HG03039 (cell line): ENCODE measurements at regions not wholly inside any gene's neighbourhood (a gene's known extent, or its start where the extent isn't known, plus 50 kb on each side); places are given as distances from the start of the nearest gene placed in this dataset.

Experiments used
- ATAC-seq: cut with Tn5 transposase; IDR thresholded peaks from one replicate; pipeline ENCODE4 v1.9.1; 2021; ENCODE audit warnings: mild to moderate bottlenecking, moderate library complexity; ENCODE audit not compliant: unreplicated experiment

- ATAC-seq: no peak
These were observed 1044.8 kb upstream of the SLC10A2 start for GRCh38 chr13:104111031-104111430.

- no peak for ATAC-seq
These were observed 1040.6 kb upstream of the SLC10A2 start for GRCh38 chr13:104106705-104107393.

- ATAC-seq: no peak
These were observed 1039.5 kb upstream of the SLC10A2 start for GRCh38 chr13:104105418-104106355.

- ATAC-seq: no peak
These were observed 1033.5 kb upstream of the SLC10A2 start for GRCh38 chr13:104099750-104100149.

- no peak for ATAC-seq
These were observed 1032.2 kb upstream of the SLC10A2 start for GRCh38 chr13:104098421-104098820.

GRCh38 chr13:104086759-104087158 is 1020.5 kb upstream of the SLC10A2 start:
- ATAC-seq: no peak

- no peak for ATAC-seq
These were observed 1020.0 kb upstream of the SLC10A2 start for GRCh38 chr13:104086210-104086609.

GRCh38 chr13:104085611-104086010 is 1019.4 kb upstream of the SLC10A2 start:
- ATAC-seq: no peak

- ATAC-seq: no peak
These were observed 1008.1 kb upstream of the SLC10A2 start for GRCh38 chr13:104074326-104074725.

- no peak for ATAC-seq
These were observed 1005.6 kb upstream of the SLC10A2 start for GRCh38 chr13:104071806-104072205.

- ATAC-seq: no peak
These were observed 999.1 kb upstream of the SLC10A2 start for GRCh38 chr13:104065328-104065727.

- ATAC-seq: no peak
These were observed 991.6 kb upstream of the SLC10A2 start for GRCh38 chr13:104057861-104058260.

GRCh38 chr13:104045907-104046306 is 979.7 kb upstream of the SLC10A2 start:
- no peak for ATAC-seq

- no peak for ATAC-seq
These were observed 977.0 kb upstream of the SLC10A2 start for GRCh38 chr13:104043184-104043583.

GRCh38 chr13:104034891-104035290 is 968.7 kb upstream of the SLC10A2 start:
- ATAC-seq: no peak

GRCh38 chr13:104025303-104025702 is 959.1 kb upstream of the SLC10A2 start:
- ATAC-seq: no peak

- ATAC-seq: no peak
These were observed 958.4 kb upstream of the SLC10A2 start for GRCh38 chr13:104024416-104025170.

- ATAC-seq: no peak
These were observed 955.7 kb upstream of the SLC10A2 start for GRCh38 chr13:104021806-104022397.

- ATAC-seq: no peak
These were observed 951.1 kb upstream of the SLC10A2 start for GRCh38 chr13:104017317-104017716.

- no peak for ATAC-seq
These were observed 949.6 kb upstream of the SLC10A2 start for GRCh38 chr13:104015646-104016396.
